Transverse colon (tissue), 4 donors: ENCODE measurements at regions not wholly inside any gene's neighbourhood (a gene's known extent, or its start where the extent isn't known, plus 50 kb on each side); places are given as distances from the start of the nearest gene placed in this dataset.

ENCODE experiments used
- DNase-seq: peaks from one replicate; pipeline ENCODE4 v3.0.0-alpha.2; 2019
- H3K27ac ChIP-seq, 4 donors: fragments of 200-600 bp; sonication (generic); 2 replicates each; pipeline ENCODE4 v1.5.1; 2016 to 2018; ENCODE audit warnings: inconsistent platforms in 4 of 4
- H3K27me3 ChIP-seq: fragments of 200-600 bp; sonication (generic); 2 replicates; pipeline ENCODE4 v1.5.1; 2017; ENCODE audit warnings: inconsistent platforms
- H3K36me3 ChIP-seq, 4 donors: fragments of 200-600 bp; sonication (generic); 2 replicates each; pipeline ENCODE4 v1.5.1; 2017 to 2019; ENCODE audit warnings: inconsistent platforms in 4 of 4
- H3K4me1 ChIP-seq, 4 donors: fragments of 200-600 bp; sonication (generic); 2 replicates each; pipeline ENCODE4 v1.5.1; 2017 to 2020; ENCODE audit warnings: inconsistent platforms in 4 of 4
- H3K4me3 ChIP-seq, 4 donors: fragments of 200-600 bp; sonication (generic); 1 replicate in 1 of 4; 2 replicates in 3 of 4; pipeline versions ENCODE4 v1.5.1 to v1.6.1; 2017 to 2019; ENCODE audit warnings: inconsistent platforms in 4 of 4
- H3K9me3 ChIP-seq, 2 donors: fragments of 200-600 bp; sonication (generic); 2 replicates each; pipeline ENCODE4 v1.5.1; 2017 to 2019; ENCODE audit warnings: inconsistent platforms in 2 of 2
- CTCF ChIP-seq, 5 experiments: fragments of 200-600 bp in 3 of 5; fragments of 450-650 bp in 2 of 5; sonication (generic) in 3 of 5; IDR thresholded peaks; 1 replicate in 2 of 5; 2 replicates in 3 of 5; pipeline ENCODE4 v1.5.1; 2016 to 2017; ENCODE audit warnings: antibody characterized with exemption in 5 of 5, inconsistent platforms in 3 of 5, mild to moderate bottlenecking in 2 of 5, moderate library complexity in 1 of 5
- EP300 ChIP-seq: sonication (generic); formaldehyde crosslinking; IDR thresholded peaks from one replicate; pipeline ENCODE4 v1.6.1; 2017; ENCODE audit warnings: antibody characterized with exemption, low read depth
- POLR2A ChIP-seq: fragments of 450-650 bp; IDR thresholded peaks from one replicate; pipeline ENCODE4 v1.6.1; 2016; ENCODE audit warnings: antibody characterized with exemption, mild to moderate bottlenecking, moderate library complexity
- POLR2AphosphoS5 ChIP-seq, 3 donors: sonication (generic); formaldehyde crosslinking; IDR thresholded peaks; one replicate each; pipeline ENCODE4 v1.6.1; 2016; ENCODE audit warnings: antibody characterized with exemption in 3 of 3
- WGBS, 2 donors: methylation state at CpG; one replicate each; pipeline ENCODE4 v1.1.5; 2018; ENCODE audit warnings: low coverage in 1 of 2; 5-methylcytosine and 5-hydroxymethylcytosine counted together
- in situ Hi-C, 4 donors: fragments of 200-750 bp; cut with MboI; loops; one replicate each; pipeline versions ENCODE4 v1.15.0 to v1.15.1; 2017; ENCODE audit warnings: low sequenced_read_pairs in 3 of 4, low pct_ligation_motif_present in 1 of 4, low pct_unique_long_range_greater_than_20kb in 1 of 4
- intact Hi-C: fragments of 100-400 bp; cut with DNase I; formaldehyde crosslinking; loops from one replicate; pipeline ENCODE4 v1.15.1; 2023; ENCODE audit warnings: low total_unique reads

DNA sequence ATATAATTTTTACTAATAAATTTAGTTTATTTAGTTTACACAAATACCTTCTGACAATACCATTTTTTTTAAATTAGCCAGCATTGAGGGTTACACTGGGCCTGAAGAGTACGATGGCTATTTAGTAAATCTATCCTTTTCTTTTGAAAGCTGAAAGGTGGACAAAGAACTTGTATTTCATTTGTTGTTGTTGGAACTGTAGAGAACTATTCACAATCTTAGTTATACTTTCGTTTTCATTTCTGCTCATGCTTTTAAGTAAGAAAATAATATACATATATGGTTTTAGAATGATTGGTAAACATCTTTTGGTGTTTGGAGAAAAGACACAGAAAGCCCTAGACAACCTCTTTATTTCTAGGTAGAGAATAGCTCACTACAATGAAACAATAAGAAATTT, 165.3 kb upstream of the FAM83B start:
- no peaks in the 10 kb centered on the region for H3K4me1 ChIP-seq
- DNase-seq, result no peak
- TF ChIP-seq EP300 (no peak), POLR2A (no peak), POLR2AphosphoS5 (IDR thresholded peaks at IDR 0.05) (no peak), CTCF (IDR thresholded peaks at IDR 0.05) (no peak)
- H3K27me3 ChIP-seq, result no peaks in the 10 kb centered on the region
- H3K36me3 ChIP-seq, result no peaks in the 10 kb centered on the region
- H3K4me3 ChIP-seq, result no peak overlapping the region
- in situ Hi-C loops, result no loop called here
- intact Hi-C loops, result no loop called here
- WGBS, 2 donors, result 57 to 72% methylated on average over 2 of the region's 2 CpGs
- H3K27ac ChIP-seq, result no peak overlapping the region
- H3K9me3 ChIP-seq, result no peaks in the 10 kb centered on the region

- Histone ChIP-seq H3K4me1 (no peaks in the 10 kb centered on the region), H3K4me3 (no peak overlapping the region), H3K9me3 (no peaks in the 10 kb centered on the region), H3K27me3 (no peaks in the 10 kb centered on the region), H3K27ac (no peak overlapping the region), H3K36me3 (no peaks in the 10 kb centered on the region)
- in situ Hi-C loops (no loop called here), intact Hi-C loops (no loop called here)
- no peak for DNase-seq
- no peak for TF ChIP-seq CTCF (IDR thresholded peaks at IDR 0.05)
- no peak for TF ChIP-seq POLR2A
- TF ChIP-seq EP300, result no peak
- no peak for TF ChIP-seq POLR2AphosphoS5 (IDR thresholded peaks at IDR 0.05)
- 63 to 70% methylated on average over 4 of the region's 4 CpGs for WGBS, 2 donors
Observed at GRCh38 chr6:54681987-54682386, 164.6 kb upstream of the FAM83B start.

DNA sequence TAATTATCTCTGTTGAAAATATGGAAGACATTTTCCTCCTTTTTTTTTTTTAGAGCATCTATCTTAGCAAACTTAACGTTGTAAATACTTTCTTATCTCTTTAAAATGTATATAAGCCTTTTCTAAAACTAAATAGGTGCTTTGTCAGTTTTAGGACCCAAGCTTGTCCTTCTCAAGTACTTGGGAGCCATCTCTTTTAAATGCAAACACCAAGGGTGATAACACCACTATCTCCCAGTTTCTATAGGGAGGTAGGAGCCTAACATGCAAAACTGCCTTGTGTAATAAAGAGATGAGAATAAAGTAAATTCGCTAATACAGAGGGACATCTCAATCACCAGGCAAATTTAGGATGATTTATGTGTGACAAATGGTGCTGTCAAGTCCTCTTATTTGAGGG, 157.0 kb upstream of the FAM83B start:
- DNase-seq, result no peak
- TF ChIP-seq CTCF (IDR thresholded peaks at IDR 0.05), result no peak
- no peak for TF ChIP-seq POLR2AphosphoS5 (IDR thresholded peaks at IDR 0.05)
- TF ChIP-seq EP300, result no peak
- no peak for TF ChIP-seq POLR2A
- in situ Hi-C loops, result no loop called here
- H3K36me3 ChIP-seq, result no peaks in the 10 kb centered on the region
- H3K4me3 ChIP-seq, result no peak overlapping the region
- H3K9me3 ChIP-seq, result no peaks in the 10 kb centered on the region
- WGBS, 2 donors, result 52 to 65% methylated on average over 2 of the region's 2 CpGs
- no peaks in the 10 kb centered on the region for H3K4me1 ChIP-seq
- H3K27me3 ChIP-seq, result no peaks in the 10 kb centered on the region
- H3K27ac ChIP-seq, result no peak overlapping the region
- intact Hi-C loops, result no loop called here

DNA sequence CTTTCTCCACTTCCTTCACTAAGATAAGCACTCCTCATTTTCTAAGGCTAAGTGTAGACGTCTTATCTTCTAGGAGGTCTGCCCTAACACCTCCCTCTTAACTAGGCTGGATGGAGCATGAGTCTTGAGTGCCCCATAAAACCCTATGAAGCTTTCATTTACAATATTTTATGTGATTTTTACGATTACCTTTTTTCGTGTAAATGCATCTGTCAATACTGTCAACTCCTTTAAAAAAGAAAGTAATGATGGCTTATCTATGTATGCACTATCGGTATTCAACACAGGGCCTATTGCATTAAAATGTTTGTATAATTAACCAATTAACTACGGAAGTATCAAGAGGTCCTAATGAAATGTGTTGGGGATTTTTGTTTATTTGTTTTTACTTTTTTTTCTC, 156.0 kb upstream of the FAM83B start:
- Histone ChIP-seq H3K9me3 (no peaks in the 10 kb centered on the region), H3K4me3 (no peak overlapping the region), H3K27me3 (no peaks in the 10 kb centered on the region), H3K4me1 (no peaks in the 10 kb centered on the region), H3K36me3 (no peaks in the 10 kb centered on the region), H3K27ac (no peak overlapping the region)
- DNase-seq, result no peak
- WGBS, 2 donors, result 17 to 45% methylated on average over 5 of the region's 5 CpGs
- in situ Hi-C loops, result no loop called here
- no peak for TF ChIP-seq EP300
- no peak for TF ChIP-seq POLR2AphosphoS5 (IDR thresholded peaks at IDR 0.05)
- TF ChIP-seq CTCF (IDR thresholded peaks at IDR 0.05), result no peak
- TF ChIP-seq POLR2A, result no peak
- intact Hi-C loops, result no loop called here
